HG02623 (cell line): ENCODE measurements at regions not wholly inside any gene's neighbourhood (a gene's known extent, or its start where the extent isn't known, plus 50 kb on each side); places are given as distances from the start of the nearest gene placed in this dataset.

Experiments used
- ATAC-seq: cut with Tn5 transposase; IDR thresholded peaks from one replicate; pipeline ENCODE4 v1.9.1; 2021; ENCODE audit warnings: moderate library complexity; ENCODE audit not compliant: unreplicated experiment

- ATAC-seq = no peak
Observed at GRCh38 chr2:128983094-128983493, 664.4 kb upstream of the HS6ST1 start.

GRCh38 chr2:128984081-128984480 is 665.4 kb upstream of the HS6ST1 start:
- no peak for ATAC-seq

- ATAC-seq = no peak
Observed at GRCh38 chr2:128984855-128985254, 666.2 kb upstream of the HS6ST1 start.

- no peak for ATAC-seq
Observed at GRCh38 chr2:128986026-128986715, 667.5 kb upstream of the HS6ST1 start.

GRCh38 chr2:128986867-128987268 is 668.2 kb upstream of the HS6ST1 start:
- ATAC-seq = no peak

GRCh38 chr2:128988326-128988725 is 669.7 kb upstream of the HS6ST1 start:
- no peak for ATAC-seq

- ATAC-seq = no peak
Observed at GRCh38 chr2:128988967-128989366, 670.3 kb upstream of the HS6ST1 start.

GRCh38 chr2:128995086-128995485 is 676.4 kb upstream of the HS6ST1 start:
- ATAC-seq = no peak

- ATAC-seq = no peak
Observed at GRCh38 chr2:128996078-128996477, 677.4 kb upstream of the HS6ST1 start.

GRCh38 chr2:128997166-128997866 is 678.6 kb upstream of the HS6ST1 start:
- ATAC-seq = no peak

GRCh38 chr2:129001926-129002325 is 683.3 kb upstream of the HS6ST1 start:
- no peak for ATAC-seq

GRCh38 chr2:129002751-129003150 is 684.1 kb upstream of the HS6ST1 start:
- ATAC-seq = no peak

- ATAC-seq = no peak
Observed at GRCh38 chr2:129004485-129004884, 685.8 kb upstream of the HS6ST1 start.

- ATAC-seq = no peak
Observed at GRCh38 chr2:129004940-129005490, 686.3 kb upstream of the HS6ST1 start.

- ATAC-seq = no peak
Observed at GRCh38 chr2:129006135-129006886, 687.6 kb upstream of the HS6ST1 start.

GRCh38 chr2:129006901-129007300 is 688.2 kb upstream of the HS6ST1 start:
- no peak for ATAC-seq

GRCh38 chr2:129008055-129008880 is 689.6 kb upstream of the HS6ST1 start:
- ATAC-seq = no peak

GRCh38 chr2:129008881-129009554 is 690.4 kb upstream of the HS6ST1 start:
- ATAC-seq = no peak

- no peak for ATAC-seq
Observed at GRCh38 chr2:129009555-129010146, 691.0 kb upstream of the HS6ST1 start.

- no peak for ATAC-seq
Observed at GRCh38 chr2:129010262-129010661, 691.6 kb upstream of the HS6ST1 start.
